ENCODE measurements at regions not wholly inside any gene's neighbourhood (a gene's known extent, or its start where the extent isn't known, plus 50 kb on each side); places are given as distances from the start of the nearest gene placed in this dataset.

GRCh38 chr11:109371444-109372176 is 50.4 kb upstream of the C11orf87 start:
- TF ChIP-seq, protein P1, sequence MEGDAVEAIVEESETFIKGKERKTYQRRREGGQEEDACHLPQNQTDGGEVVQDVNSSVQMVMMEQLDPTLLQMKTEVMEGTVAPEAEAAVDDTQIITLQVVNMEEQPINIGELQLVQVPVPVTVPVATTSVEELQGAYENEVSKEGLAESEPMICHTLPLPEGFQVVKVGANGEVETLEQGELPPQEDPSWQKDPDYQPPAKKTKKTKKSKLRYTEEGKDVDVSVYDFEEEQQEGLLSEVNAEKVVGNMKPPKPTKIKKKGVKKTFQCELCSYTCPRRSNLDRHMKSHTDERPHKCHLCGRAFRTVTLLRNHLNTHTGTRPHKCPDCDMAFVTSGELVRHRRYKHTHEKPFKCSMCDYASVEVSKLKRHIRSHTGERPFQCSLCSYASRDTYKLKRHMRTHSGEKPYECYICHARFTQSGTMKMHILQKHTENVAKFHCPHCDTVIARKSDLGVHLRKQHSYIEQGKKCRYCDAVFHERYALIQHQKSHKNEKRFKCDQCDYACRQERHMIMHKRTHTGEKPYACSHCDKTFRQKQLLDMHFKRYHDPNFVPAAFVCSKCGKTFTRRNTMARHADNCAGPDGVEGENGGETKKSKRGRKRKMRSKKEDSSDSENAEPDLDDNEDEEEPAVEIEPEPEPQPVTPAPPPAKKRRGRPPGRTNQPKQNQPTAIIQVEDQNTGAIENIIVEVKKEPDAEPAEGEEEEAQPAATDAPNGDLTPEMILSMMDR (IDR thresholded peaks at IDR 0.05): no peak
- no peak for TF ChIP-seq EZH2phosphoT487 (IDR thresholded peaks at IDR 0.05)

All from neural progenitor cell (in vitro differentiated cells).